HepG2 (cell line): ENCODE measurements at regions not wholly inside any gene's neighbourhood (a gene's known extent, or its start where the extent isn't known, plus 50 kb on each side); places are given as distances from the start of the nearest gene placed in this dataset.

Source experiments
- ATRX ChIP-seq: sonication (generic); formaldehyde crosslinking; IDR thresholded peaks from 2 replicates; pipeline ENCODE4 v1.4.0; 2020; ENCODE audit warnings: missing genetic modification reagents, borderline replicate concordance
- CREB1 ChIP-seq, 2 experiments: fragments of 450-650 bp in 1 of 2; IDR thresholded peaks; 2 replicates each; pipeline ENCODE4 v1.6.1; 2016 to 2017; ENCODE audit warnings: control low read depth in 1 of 2, mild to moderate bottlenecking in 1 of 2, missing compliant biosample characterization in 1 of 2, missing genetic modification characterization in 1 of 2
- GABPB1 ChIP-seq: IDR thresholded peaks from 2 replicates; pipeline ENCODE4 v1.6.1; 2016; ENCODE audit warnings: mild to moderate bottlenecking, missing genetic modification reagents, moderate library complexity, missing compliant biosample characterization
- MED1 ChIP-seq: sonication (generic); formaldehyde crosslinking; IDR thresholded peaks from 2 replicates; pipeline ENCODE4 v1.4.0; 2020; ENCODE audit warnings: missing genetic modification reagents
- MTF1 ChIP-seq: sonication (generic); formaldehyde crosslinking; IDR thresholded peaks from 2 replicates; pipeline ENCODE4 v1.5.0; 2020; ENCODE audit warnings: missing genetic modification reagents
- PHB2 ChIP-seq: fragments of 450-650 bp; IDR thresholded peaks from 2 replicates; pipeline ENCODE4 v1.6.1; 2018; ENCODE audit not compliant: partially characterized antibody
- PHF5A ChIP-seq: IDR thresholded peaks from one replicate; pipeline ENCODE4 v1.6.1; 2018; ENCODE audit warnings: low read depth, missing genetic modification reagents; ENCODE audit not compliant: unreplicated experiment
- SP2 ChIP-seq: sonication (generic); formaldehyde crosslinking; IDR thresholded peaks from 2 replicates; pipeline ENCODE4 v1.5.1; 2020; ENCODE audit warnings: mild to moderate bottlenecking, missing genetic modification reagents
- TAF1 ChIP-seq: sonication (generic); formaldehyde crosslinking; IDR thresholded peaks from 2 replicates; pipeline ENCODE4 v1.4.0; 2020; ENCODE audit warnings: missing genetic modification reagents
- ZMYM4 ChIP-seq: sonication (generic); formaldehyde crosslinking; IDR thresholded peaks from 2 replicates; pipeline ENCODE4 v1.8.1; 2023; ENCODE audit warnings: mild to moderate bottlenecking, missing genetic modification reagents
- TF ChIP-seq, protein P1 (sequence below): sonication (generic); formaldehyde crosslinking; IDR thresholded peaks from 2 replicates; pipeline ENCODE4 v1.5.0; 2020; ENCODE audit warnings: mild to moderate bottlenecking, missing genetic modification reagents
- TF ChIP-seq, protein P2 (sequence below): sonication (generic); formaldehyde crosslinking; IDR thresholded peaks from 2 replicates; pipeline ENCODE4 v1.4.0; 2020; ENCODE audit warnings: missing genetic modification reagents
- TF ChIP-seq, protein P3 (sequence below): fragments of 450-650 bp; IDR thresholded peaks from 2 replicates; pipeline ENCODE4 v1.6.1; 2017; ENCODE audit warnings: mild to moderate bottlenecking

- TF ChIP-seq, protein P1, sequence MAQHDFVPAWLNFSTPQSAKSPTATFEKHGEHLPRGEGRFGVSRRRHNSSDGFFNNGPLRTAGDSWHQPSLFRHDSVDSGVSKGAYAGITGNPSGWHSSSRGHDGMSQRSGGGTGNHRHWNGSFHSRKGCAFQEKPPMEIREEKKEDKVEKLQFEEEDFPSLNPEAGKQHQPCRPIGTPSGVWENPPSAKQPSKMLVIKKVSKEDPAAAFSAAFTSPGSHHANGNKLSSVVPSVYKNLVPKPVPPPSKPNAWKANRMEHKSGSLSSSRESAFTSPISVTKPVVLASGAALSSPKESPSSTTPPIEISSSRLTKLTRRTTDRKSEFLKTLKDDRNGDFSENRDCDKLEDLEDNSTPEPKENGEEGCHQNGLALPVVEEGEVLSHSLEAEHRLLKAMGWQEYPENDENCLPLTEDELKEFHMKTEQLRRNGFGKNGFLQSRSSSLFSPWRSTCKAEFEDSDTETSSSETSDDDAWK (CRISPR knock-in tag), result no peak
- TF ChIP-seq ATRX (CRISPR knock-in tag), result no peak
- no peak for TF ChIP-seq ZMYM4 (CRISPR knock-in tag)
- TF ChIP-seq, protein P2, sequence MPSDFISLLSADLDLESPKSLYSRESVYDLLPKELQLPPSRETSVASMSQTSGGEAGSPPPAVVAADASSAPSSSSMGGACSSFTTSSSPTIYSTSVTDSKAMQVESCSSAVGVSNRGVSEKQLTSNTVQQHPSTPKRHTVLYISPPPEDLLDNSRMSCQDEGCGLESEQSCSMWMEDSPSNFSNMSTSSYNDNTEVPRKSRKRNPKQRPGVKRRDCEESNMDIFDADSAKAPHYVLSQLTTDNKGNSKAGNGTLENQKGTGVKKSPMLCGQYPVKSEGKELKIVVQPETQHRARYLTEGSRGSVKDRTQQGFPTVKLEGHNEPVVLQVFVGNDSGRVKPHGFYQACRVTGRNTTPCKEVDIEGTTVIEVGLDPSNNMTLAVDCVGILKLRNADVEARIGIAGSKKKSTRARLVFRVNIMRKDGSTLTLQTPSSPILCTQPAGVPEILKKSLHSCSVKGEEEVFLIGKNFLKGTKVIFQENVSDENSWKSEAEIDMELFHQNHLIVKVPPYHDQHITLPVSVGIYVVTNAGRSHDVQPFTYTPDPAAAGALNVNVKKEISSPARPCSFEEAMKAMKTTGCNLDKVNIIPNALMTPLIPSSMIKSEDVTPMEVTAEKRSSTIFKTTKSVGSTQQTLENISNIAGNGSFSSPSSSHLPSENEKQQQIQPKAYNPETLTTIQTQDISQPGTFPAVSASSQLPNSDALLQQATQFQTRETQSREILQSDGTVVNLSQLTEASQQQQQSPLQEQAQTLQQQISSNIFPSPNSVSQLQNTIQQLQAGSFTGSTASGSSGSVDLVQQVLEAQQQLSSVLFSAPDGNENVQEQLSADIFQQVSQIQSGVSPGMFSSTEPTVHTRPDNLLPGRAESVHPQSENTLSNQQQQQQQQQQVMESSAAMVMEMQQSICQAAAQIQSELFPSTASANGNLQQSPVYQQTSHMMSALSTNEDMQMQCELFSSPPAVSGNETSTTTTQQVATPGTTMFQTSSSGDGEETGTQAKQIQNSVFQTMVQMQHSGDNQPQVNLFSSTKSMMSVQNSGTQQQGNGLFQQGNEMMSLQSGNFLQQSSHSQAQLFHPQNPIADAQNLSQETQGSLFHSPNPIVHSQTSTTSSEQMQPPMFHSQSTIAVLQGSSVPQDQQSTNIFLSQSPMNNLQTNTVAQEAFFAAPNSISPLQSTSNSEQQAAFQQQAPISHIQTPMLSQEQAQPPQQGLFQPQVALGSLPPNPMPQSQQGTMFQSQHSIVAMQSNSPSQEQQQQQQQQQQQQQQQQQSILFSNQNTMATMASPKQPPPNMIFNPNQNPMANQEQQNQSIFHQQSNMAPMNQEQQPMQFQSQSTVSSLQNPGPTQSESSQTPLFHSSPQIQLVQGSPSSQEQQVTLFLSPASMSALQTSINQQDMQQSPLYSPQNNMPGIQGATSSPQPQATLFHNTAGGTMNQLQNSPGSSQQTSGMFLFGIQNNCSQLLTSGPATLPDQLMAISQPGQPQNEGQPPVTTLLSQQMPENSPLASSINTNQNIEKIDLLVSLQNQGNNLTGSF (CRISPR knock-in tag), result no peak
- no peak for TF ChIP-seq SP2 (CRISPR knock-in tag)
- no peak for TF ChIP-seq MED1 (CRISPR knock-in tag)
- no peak for TF ChIP-seq PHB2
- TF ChIP-seq GABPB1 (CRISPR knock-in tag), result no peak
- TF ChIP-seq MTF1 (CRISPR knock-in tag), result no peak
- TF ChIP-seq CREB1 (IDR thresholded peaks at IDR 0.05), result no peak
- no peak for TF ChIP-seq CREB1 (CRISPR knock-in tag; IDR thresholded peaks at IDR 0.05)
- TF ChIP-seq TAF1 (CRISPR knock-in tag), result no peak
- no peak for TF ChIP-seq PHF5A (CRISPR knock-in tag)
- TF ChIP-seq, protein P3, sequence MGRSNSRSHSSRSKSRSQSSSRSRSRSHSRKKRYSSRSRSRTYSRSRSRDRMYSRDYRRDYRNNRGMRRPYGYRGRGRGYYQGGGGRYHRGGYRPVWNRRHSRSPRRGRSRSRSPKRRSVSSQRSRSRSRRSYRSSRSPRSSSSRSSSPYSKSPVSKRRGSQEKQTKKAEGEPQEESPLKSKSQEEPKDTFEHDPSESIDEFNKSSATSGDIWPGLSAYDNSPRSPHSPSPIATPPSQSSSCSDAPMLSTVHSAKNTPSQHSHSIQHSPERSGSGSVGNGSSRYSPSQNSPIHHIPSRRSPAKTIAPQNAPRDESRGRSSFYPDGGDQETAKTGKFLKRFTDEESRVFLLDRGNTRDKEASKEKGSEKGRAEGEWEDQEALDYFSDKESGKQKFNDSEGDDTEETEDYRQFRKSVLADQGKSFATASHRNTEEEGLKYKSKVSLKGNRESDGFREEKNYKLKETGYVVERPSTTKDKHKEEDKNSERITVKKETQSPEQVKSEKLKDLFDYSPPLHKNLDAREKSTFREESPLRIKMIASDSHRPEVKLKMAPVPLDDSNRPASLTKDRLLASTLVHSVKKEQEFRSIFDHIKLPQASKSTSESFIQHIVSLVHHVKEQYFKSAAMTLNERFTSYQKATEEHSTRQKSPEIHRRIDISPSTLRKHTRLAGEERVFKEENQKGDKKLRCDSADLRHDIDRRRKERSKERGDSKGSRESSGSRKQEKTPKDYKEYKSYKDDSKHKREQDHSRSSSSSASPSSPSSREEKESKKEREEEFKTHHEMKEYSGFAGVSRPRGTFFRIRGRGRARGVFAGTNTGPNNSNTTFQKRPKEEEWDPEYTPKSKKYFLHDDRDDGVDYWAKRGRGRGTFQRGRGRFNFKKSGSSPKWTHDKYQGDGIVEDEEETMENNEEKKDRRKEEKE, result no peak
These were observed 222.4 kb upstream of the B3GALT2 start (continued) for GRCh38 chr1:193408782-193409293.
